GM04503 (cell line): ENCODE measurements at regions not wholly inside any gene's neighbourhood (a gene's known extent, or its start where the extent isn't known, plus 50 kb on each side); places are given as distances from the start of the nearest gene placed in this dataset.

Source experiments
- DNase-seq: peaks from one replicate; pipeline ENCODE4 v3.0.0-alpha.2; 2012; ENCODE audit warnings: low read depth

DNA sequence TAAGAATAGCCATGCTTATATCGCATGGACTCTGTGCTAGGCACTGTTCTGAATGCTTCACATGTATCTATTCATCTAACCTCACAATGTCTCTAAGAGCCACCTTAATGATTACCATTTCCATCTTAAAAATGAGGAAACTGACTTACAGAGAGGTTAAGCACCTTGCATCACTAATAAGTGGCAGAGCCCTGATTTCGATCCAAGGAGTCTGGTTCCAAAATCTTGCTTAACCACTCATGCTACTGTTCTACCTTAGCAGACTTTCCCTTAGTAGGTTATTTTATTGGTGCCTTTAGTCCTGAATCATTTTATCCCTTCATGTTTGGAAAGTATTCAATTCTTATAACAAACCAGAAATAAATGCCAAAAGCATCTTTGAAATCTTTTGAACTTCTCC, 89.2 kb upstream of the DCBLD2 start:
- DNase-seq = no peak

DNA sequence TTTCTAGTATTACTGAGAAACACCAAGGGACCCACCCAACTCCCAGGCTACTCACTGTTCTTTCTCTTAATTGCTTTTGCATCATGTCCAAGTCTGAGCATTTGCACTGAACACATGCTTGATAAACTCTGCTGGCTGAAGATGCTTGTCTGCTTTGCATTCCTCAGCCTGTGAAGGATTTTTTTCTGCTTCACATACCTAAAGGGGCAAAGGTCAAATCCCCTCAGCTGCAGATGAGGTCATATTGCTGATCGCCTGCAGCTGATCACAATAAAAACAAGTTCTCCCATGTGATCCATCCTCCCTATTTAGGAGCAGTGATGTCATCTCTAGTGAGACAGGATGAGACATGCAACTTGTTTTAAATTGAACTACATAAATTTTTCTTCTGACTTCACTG, 84.6 kb upstream of the DCBLD2 start:
- DNase-seq = peak; percentile 89

DNA sequence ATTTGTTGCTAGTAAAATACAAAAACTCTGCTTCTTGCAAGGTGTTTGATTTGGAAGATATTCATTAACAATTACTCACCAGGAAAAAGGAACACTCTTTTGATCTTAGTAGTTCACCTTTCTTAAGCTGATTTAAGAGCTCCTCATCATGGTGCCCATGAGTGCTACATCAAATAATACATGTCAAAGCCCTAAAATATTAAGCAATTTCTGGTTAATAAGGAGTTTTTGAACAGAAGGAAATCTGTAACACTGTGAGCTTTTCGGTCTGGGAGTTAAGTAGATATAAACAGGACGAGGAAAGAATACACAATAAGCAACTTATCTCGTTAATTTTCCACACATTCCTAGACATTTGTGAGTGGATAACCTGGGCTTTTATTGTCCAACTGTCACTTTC, 83.9 kb upstream of the DCBLD2 start:
- DNase-seq = no peak

DNA sequence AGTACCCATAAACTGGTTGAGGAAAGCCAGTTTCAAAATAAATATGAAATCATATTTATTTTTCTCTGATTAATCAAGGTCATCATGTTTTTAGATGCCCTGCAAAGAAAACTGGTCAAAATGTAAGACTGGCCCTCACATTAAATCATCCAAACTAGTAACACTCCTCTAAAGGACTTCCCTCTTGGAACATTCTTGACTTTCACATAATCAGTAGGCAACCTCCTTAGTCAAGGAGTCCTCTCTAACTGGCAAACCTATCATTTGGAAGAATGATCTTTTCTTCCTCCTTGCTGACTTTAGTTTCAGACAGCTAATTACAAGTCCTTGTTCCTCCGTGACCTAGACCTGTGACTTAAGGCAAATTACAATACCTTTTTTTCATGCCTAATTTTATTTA, 82.5 kb upstream of the DCBLD2 start:
- DNase-seq = no peak

DNA sequence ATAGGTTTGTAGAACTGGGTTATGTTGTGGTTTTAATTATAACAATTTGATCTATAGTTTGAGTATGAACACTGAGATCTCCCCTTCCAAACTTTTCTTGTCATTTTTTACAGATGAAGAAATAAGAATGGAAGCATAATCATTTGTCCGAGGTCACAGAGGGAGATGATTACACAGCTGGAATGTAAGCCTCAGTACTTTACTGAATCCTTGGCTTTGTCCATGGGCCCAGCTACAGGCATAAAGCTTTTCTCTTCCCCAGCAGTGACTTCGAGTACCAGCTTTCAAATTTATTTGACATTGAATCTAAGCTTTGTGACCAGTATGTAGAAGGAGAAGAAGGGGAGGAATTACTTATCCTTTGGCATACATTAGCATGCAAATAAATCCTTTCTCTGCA, 80.9 kb upstream of the DCBLD2 start:
- DNase-seq = no peak

DNA sequence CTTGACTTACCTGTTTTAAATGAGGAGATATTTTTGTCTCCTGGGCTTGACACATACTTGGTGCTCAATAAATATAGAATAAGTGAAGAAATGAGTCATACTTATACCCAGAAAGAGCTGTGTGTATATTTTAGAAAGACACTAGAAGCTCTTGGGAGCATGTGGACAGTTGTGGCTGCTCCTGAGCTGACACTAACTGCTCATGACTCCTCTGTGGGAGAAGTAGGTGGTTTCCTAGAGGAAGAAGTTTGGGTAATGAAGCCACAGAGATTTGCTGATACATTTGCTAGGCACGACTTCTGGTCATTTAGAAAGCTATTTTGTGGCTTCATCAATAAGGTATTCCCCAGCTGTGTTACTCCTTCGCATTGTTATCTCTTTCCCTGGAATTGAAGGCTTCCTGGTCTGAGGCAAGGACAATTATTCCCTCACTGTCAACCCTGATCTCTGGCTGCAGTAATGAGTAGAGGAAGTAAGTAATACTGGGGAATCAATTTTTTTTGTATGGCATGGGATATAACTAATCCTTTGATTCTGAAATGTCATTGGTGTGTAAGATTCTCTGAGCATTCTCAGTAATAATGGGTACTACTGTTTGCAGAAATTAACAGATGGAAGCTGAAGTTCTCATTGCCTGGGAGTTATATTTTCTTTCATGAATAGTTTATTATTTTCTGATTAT, 79.6 kb upstream of the DCBLD2 start:
- DNase-seq = peak; percentile 65

DNA sequence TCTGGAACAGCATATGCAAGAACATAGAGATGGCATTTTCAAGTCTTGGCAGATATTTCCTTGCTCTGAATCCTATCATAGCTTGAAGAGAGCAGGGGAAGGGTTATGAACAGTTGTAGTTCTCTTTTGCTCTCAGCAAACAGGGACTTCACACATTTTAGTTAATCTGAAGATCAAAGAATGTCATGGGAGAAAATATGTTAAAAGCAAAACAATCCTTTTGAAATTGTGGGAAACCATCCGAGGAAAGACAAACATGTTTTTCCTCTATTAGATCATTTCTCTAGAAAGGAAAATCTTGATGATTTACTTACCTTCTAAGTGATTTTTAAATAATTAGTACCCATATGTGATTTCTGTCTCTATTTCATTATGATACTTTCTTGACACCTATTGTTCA, 77.8 kb upstream of the DCBLD2 start:
- no peak for DNase-seq

DNA sequence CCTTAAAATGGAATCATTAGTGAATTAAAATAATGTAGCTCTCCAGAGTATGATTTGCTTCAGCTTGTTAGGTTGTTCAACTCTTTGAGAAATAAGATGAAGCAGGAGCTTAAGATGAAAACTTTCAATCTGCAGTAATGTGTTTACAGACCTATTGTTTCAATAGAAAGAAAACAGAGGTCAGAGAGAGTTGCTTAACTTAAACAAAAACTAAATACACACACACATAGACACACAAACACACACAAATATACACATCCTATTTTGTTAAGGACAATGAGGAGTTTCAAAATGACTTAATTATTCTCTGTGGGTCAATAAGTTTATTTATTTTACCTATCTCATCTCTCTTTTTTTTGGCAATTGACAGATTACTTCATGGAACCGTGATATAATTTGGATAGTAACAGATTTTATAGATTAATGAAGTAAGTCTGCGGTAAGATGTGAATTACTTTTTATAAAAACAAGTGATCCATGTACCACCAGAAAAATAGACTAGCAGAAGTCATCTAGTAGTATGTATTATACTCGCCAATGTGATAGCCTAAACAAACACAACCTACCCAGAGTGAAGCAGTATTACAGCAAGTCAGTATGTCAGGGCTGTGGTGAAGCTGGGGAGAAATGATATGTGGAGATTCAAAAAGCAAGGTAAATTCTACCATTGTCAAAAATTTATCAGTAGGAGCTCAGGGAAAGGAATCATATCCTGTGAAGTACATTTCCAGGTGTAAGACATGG, 76.7 kb upstream of the DCBLD2 start:
- DNase-seq = no peak

DNA sequence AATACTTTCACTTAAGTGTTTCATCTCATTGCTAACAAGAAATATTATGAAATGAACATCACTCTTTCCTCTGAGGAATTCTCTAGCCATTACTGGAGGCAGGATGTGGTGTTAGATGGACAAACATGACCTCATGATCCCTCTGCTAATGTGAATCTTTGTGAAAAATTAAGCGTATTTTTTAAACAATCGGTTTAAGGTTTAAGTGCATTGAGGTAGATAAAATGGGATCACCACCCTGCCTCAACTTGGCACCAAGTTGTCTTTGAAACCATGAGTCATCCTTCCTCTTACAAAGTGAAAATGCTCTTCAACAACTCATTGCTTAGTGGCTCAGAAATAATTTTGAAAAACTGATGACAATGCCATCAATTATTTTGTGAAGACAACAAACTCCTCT, 76.0 kb upstream of the DCBLD2 start:
- peak; percentile 56 for DNase-seq

DNA sequence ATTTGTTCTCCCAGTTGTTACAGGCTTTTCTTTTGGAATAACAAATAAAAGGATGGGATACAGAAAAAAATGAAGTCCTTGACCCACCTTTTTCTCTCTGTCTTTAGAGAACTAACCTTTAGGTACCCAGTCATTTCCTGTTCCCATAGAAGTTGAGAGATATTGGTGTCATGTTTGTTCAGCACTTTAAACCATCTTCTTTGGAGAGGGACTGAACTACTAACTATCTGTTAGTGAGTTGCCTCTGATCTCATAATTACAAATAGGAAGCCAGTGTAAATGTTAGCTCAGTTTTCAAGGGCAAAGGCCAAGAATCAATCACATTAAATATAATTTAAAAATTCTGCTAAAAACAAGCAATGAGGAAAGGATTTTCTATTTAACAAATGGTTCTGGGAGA, 72.9 kb upstream of the DCBLD2 start:
- DNase-seq = no peak

DNA sequence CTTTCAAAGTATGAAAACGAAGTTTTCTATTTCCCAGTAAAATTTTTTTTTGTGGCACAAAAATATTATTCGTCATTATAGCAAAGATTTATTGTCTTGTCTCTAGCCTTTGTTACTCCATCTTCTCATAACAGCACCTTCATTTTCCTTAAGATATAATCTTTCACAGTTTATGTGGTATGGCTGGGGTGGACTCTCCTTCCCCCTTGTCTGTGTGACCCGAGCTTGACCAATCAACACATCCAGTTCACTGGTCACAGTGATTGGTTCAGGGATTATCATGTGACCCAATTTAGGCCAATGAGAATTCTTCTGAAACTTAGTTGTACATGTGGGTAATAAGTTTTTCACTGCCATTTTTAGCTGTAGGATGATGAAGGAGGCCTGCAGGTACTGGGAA, 71.2 kb upstream of the DCBLD2 start:
- DNase-seq = no peak

DNA sequence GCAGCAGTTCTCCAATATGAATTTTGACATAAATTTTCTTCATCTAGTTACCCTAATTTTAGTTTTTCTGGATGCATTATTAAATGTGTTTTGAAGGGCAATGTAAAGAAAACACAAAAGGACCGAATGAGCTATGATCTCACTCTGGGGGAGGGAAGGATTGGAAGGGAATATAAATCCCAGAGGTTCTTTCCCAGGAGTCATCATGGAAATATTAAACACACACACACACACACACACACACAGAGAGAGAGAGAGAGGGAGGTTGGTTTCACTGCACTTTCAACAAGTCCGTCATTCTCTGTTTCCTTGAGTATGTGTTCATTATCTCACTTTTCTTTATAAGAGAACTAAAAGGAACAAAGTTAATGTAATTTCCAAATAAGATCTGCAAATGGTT, 70.7 kb upstream of the DCBLD2 start:
- peak; percentile 78 for DNase-seq

DNA sequence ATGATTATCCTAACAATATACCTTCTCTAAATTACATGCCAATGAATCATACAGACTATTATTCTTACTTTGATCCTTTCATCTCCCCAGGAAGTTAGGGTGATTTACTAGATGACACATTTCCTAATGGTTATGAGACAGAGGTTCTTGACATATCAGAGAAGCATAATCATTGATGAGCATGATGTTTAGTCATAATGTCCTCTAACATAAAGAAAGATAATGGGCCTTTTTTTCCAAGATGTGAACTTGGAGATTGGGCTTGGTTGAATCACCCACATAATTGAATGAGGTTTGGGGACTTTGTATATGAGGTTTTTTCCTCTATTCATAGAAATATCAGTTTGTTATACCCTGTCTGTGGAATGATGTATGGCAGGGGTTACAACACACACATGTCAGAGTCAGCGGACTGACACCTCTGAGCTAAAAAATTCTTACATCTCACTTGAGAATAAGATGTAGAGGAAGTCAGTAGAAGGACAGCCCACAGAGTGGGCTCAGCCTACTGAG, 69.7 kb upstream of the DCBLD2 start:
- peak; percentile 68 for DNase-seq

DNA sequence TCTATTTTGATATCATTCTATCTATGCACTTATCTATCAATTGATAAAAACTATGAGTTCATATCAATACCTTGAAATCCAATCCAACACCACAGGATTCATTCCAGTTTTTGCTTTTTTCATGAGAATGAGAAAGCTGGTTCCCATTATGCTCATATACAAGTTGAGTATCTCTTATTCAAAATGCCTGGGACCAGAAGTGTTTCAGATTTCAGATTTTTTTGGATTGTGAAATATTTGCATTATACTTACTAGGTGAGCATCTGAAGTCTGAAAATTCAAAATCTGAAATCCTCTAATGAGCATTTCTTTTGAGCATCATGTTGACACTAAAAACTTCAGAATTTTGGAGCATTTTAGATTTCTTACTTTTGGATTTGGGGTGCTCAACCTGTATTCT, 67.8 kb upstream of the DCBLD2 start:
- no peak for DNase-seq

DNA sequence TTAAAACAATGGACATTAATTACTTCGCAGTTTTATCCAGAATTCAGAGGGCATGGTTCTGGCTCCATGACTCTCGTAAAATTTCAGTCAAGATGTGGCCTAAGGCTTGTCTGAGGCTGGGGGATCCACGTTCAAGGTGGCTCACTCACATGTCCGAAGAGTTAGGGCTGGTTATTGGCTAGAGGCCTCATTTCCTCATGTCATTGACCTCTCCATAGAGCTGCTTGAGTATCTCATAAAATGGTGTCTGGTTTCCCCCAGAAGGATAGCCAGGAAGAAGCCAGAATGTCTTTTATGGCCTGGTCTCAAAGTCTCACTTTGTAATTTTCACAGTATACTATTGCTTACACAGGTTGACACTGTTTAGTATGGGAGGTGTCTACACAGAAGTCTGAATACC, 67.3 kb upstream of the DCBLD2 start:
- DNase-seq = no peak

DNA sequence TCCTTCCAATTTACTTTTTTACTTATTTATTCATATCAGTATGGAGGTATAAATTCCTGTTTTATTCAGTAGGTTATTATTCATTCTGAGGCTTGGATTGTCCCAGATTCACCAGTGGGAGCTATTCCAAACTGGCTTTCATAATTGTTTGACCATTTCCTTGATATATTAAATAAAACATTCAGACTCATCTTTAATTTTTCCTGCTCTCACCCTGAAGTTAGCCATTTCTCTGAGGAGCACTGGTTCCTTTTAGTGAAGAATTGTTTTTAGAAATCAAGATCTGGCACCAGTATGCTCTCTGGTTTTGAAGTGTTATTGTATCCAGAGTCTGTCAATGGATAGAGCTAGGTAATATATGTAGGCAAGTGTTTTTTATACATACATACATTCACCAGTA, 66.9 kb upstream of the DCBLD2 start:
- no peak for DNase-seq

DNA sequence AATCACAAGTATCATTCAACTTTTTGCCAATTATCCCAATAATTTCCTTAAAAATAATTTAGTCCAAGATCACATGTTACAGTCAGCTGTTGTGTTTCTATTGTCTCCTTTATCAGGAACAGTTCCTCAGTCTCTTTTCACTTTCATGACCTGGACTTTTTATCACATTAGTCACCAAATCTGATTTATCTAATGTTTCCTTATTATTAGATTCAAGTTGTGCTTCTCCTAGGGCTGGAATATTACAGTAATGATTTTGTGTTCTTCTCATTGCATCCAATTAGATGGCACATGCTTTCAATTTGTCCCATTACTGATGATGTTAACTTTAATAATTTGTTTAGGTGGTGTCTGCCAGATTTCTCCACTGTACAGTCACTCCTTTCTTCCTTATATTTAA, 66.3 kb upstream of the DCBLD2 start:
- DNase-seq = no peak

DNA sequence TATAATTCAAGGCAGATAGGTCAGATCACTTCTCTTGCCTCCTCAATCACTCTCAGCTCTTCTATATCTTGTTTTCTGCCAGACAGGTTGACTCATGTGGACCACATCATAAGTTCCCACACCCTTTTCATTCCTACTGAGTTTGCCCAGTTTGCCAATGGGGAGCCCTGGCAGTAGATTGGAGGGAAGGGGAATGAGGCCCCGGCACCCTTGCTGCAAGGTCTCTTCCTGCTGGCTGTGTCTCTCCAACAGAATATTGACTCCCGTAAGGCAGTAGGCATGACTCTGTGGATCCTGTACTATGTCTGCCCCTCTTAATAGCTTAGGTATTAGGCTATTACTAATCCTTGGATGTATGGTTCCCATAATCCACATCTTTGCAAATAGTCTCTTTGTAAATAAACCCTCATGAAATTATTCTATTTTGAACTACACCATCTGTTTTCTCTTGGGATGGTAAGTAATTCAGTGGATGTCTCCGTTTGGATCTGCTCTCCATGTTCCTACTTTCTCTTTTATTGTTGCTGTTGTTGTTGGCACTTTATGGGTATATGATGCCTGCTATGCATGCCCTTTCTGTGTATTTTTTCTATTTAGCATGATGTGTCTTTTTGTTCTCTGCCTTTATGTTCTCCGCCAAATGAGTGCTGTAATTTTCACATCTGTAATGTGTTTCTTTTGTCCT, 65.5 kb upstream of the DCBLD2 start:
- DNase-seq = no peak

DNA sequence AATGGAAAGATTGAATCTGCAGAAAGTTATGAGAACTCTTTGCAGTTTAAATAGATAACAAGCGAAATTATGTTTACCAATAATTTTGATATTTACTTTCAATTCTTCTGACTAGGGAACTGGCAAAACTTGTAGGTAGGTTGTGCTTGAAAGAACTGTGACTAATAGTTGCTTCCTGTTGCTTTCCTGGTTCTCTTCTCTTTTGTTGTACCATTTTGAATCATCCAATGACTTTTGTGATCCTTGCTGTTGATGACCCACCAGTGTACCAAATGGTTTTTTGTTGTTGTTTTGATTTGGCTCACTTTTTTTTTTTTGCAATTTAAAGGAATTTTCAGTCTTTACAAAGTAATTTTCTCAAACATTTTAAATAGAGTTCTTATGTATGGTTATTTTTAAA, 64.9 kb upstream of the DCBLD2 start:
- DNase-seq = no peak

DNA sequence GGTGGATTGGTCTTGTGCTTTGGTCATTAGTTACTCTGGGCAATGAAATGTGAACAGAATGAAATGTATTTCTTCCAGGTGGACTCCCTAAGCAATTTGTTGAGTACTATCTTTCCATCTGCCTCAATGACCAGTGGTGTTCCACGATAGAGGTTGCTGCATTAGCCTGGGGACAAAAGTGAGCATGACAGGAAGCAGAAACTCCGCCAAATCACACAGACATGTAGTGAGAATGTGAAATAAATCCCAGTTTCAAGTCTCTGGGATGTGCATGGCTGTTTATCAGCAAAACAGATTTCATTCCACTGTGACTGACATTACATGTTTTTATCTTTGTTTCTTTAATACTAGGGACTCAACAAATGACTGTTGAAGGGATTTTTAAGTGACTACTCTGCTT, 63.3 kb upstream of the DCBLD2 start:
- DNase-seq = no peak

DNA sequence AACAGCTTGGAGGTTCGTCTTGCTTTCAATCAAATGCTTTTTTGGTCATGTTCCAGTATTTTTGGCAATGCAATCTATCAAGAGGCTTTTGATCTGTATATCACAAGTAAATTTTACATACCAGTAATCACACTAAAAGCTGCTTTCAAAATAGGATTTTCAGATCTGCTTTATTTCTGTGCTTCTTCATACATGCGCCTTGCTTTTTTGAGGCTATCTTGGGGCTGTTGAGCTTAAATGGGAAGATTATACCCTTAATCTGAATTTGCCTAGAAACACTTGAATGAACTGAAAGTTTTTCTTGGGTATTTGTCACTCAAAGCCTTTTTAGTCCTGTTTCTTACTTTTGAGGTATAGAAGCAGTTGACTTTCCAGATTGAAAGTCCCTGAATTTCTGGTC, 62.1 kb upstream of the DCBLD2 start:
- no peak for DNase-seq

DNA sequence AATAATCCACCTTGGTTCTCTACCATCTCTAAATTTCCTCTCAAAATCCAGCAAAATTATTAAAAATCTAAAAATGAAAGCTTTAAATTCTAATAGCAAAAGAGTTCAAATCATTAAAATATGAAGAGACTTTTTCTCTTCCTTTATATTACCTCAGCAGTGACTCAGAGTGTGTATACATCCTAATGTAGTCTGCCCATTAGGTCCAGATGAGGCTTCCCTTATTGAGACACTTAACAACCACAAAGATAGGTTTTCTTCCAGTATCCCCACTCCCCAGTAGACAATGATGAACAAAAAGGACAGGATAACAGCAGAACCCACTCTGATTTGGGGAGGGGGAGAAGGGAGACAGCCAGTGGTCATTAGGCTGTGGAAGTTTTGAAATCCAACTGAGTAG, 61.5 kb upstream of the DCBLD2 start:
- no peak for DNase-seq

DNA sequence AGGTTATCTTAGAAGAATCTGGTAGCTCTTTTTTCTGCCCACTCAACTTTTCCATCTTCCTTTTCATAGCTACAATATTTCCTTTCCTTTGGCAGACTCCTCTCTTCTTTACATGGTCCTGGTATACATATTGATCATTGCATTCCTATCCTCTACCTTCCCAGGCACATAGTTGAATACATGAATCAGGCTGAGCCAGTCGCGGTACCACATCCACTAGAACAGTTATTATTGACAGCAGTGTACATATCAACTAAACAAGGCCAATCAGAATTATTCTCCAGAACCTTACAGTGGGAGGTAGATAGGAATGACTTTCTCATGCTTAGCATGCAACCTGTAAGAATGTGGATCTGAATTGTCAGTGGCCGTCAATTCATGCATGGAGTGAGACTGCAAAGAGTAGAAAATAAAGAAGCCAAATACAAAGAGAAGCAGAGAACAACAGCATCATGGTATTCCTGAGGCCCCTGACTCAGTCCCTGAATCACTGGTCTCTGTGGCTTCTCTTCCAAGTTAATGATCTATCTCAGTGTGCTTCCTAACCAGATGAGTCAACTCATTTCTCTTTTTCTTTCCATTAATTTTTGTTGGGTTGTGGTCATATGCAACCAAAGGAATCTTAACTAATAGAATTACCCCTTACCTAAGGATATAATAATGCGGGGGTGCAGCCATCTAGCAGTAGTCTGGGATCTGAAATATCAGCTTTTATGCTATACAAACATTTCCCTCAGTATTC, 60.9 kb upstream of the DCBLD2 start:
- peak; percentile 56 for DNase-seq
